NT2/D1 (cell line): ENCODE measurements at regions not wholly inside any gene's neighbourhood (a gene's known extent, or its start where the extent isn't known, plus 50 kb on each side); places are given as distances from the start of the nearest gene placed in this dataset.

ENCODE experiments used
- SUZ12 ChIP-seq: IDR thresholded peaks from 2 replicates; pipeline ENCODE4 v1.6.1; 2011; ENCODE audit not compliant: insufficient read length, insufficient read depth; ENCODE audit errors: extremely low read depth
- ZNF274 ChIP-seq: IDR thresholded peaks from 2 replicates; pipeline ENCODE4 v1.6.1; 2011; ENCODE audit warnings: mild to moderate bottlenecking, low read depth, low read length

GRCh38 chr6:21522143-21522747, 71.3 kb upstream of the SOX4 start:
- no peak for TF ChIP-seq ZNF274
- TF ChIP-seq SUZ12: no peak
